Heart left ventricle (tissue), 16 donors: ENCODE measurements at regions not wholly inside any gene's neighbourhood (a gene's known extent, or its start where the extent isn't known, plus 50 kb on each side); places are given as distances from the start of the nearest gene placed in this dataset.

Source experiments
- ATAC-seq, 4 donors: fragments of 200-7000 bp; cut with Tn5 transposase; one replicate each; pipeline ENCODE4 v1.9.1; 2020 to 2022; ENCODE audit warnings: moderate library complexity in 4 of 4, mild to moderate bottlenecking in 3 of 4, moderate number of reproducible peaks in 1 of 4
- DNase-seq, 5 donors: peaks; one replicate each; pipeline ENCODE4 v3.0.0-alpha.2; 2020
- H3K27ac ChIP-seq, 12 donors: fragments of 200-600 bp; sonication (generic) in 4 of 12; one replicate each; pipeline versions ENCODE4 v1.5.0 to v1.8.0; 2016 to 2022; ENCODE audit warnings: mild to moderate bottlenecking in 2 of 12
- H3K27me3 ChIP-seq, 9 donors: fragments of 200-600 bp; sonication (generic) in 2 of 9; one replicate each; pipeline versions ENCODE4 v1.5.1 to v1.8.0; 2016 to 2022; ENCODE audit warnings: mild to moderate bottlenecking in 3 of 9
- H3K36me3 ChIP-seq, 9 donors: fragments of 200-600 bp; sonication (generic) in 2 of 9; one replicate each; pipeline versions ENCODE4 v1.5.0 to v1.8.0; 2018 to 2022; ENCODE audit warnings: mild to moderate bottlenecking in 2 of 9
- H3K4me1 ChIP-seq, 12 donors: fragments of 200-600 bp; sonication (generic) in 4 of 12; one replicate each; pipeline versions ENCODE4 v1.5.0 to v1.8.0; 2016 to 2022; ENCODE audit warnings: mild to moderate bottlenecking in 3 of 12
- H3K4me3 ChIP-seq, 12 donors: fragments of 200-600 bp; sonication (generic) in 4 of 12; one replicate each; pipeline versions ENCODE4 v1.5.0 to v1.8.0; 2017 to 2022; ENCODE audit warnings: mild to moderate bottlenecking in 9 of 12, moderate library complexity in 4 of 12
- H3K9me3 ChIP-seq, 12 donors: fragments of 200-600 bp; sonication (generic) in 4 of 12; one replicate each; pipeline versions ENCODE4 v1.5.0 to v1.8.0; 2016 to 2022; ENCODE audit warnings: mild to moderate bottlenecking in 1 of 12
- CTCF ChIP-seq, 12 donors: fragments of 200-600 bp; sonication (generic) in 4 of 12; IDR thresholded peaks; one replicate each; pipeline versions ENCODE4 v1.5.0 to v1.8.0; 2018 to 2022; ENCODE audit warnings: antibody characterized with exemption in 12 of 12, mild to moderate bottlenecking in 5 of 12
- POLR2A ChIP-seq, 2 donors: fragments of 450-650 bp; IDR thresholded peaks; one replicate each; pipeline ENCODE4 v1.6.1; 2017; ENCODE audit warnings: antibody characterized with exemption in 2 of 2, mild to moderate bottlenecking in 2 of 2, moderate library complexity in 2 of 2
- WGBS, 4 donors: extraction: QIAGEN DNeasy Blood & Tissue Kit in 2 of 4; methylation state at CpG; one replicate each; pipeline versions ENCODE4 v1.1.5 to v1.1.7; 2013 to 2018; 5-methylcytosine and 5-hydroxymethylcytosine counted together
- intact Hi-C, 10 donors: fragments of 100-400 bp; cut with DNase I; formaldehyde crosslinking; loops; one replicate each; pipeline versions ENCODE4 v1.11.1 to v1.14.2; 2022
- donor health status: ischemic (EF 13 %, LVEDD 7.1; RV severe dilation, severe dysfunction).
- donor health status: healthy with polysubstance abuse.
- donor health status: DM: no; HTN: yes; CAD: no.
- donor health status: DM: no; HTN: no; CAD: no.
- donor health status: ischemic (EF 25% LVEDD 6.9; RV normal size, moderate dysfunction).
- donor health status: ischemic (EF 25% LVEDD 5.7; RV mildly dilated, moderate dysfunction).
- donor health status: healthy.
- donor health status: DM: yes; HTN: yes; CAD: no.
- donor health status: ischemic (EF 35%, LVEDD 5.7; RV mildly dilated, moderate dysfunction).
- donor health status: nonischemic (EF 11% LVEDD 7.7; RV severe dilation, severe dysfunction).
- donor health status: DM: yes; HTN: yes; CAD: no.
- donor health status: PGD.
- donor health status: ischemic (EF 29% LVEDD 5.4; RV normal size, mild dysfunction).
- donor health status: nonischemic (EF 23%, LVEDD 6.1; RV moderate dilation, normal function).

- Histone ChIP-seq H3K27ac (no peak overlapping the region), H3K4me1 (no peaks in the 10 kb centered on the region), H3K36me3 (no peaks in the 10 kb centered on the region), H3K27me3 (no peaks in the 10 kb centered on the region), H3K9me3 (peaks cover 0 to 13% (median 0%) of the 10 kb centered on the region in 12 donors), H3K4me3 (no peak overlapping the region)
- intact Hi-C loops, result no loop called here
- WGBS, 4 donors, result 57 to 65% (median 61%) methylated on average over 4 of the region's 4 CpGs
- ATAC-seq, result peak in 3 of 4 donors; percentile 44 to 48 (median 46)
- TF ChIP-seq POLR2A (IDR thresholded peaks at IDR 0.05), result no peak
- no peak for TF ChIP-seq CTCF (IDR thresholded peaks at IDR 0.05)
- peak in 1 of 5 donors; percentile 18 for DNase-seq
Measured at GRCh38 chr6:145119081-145119480, 616.2 kb downstream of the EPM2A start.

GRCh38 chr6:145132709-145133108 is 602.6 kb downstream of the EPM2A start:
- no peak for TF ChIP-seq CTCF (IDR thresholded peaks at IDR 0.05)
- no peak for TF ChIP-seq POLR2A (IDR thresholded peaks at IDR 0.05)
- H3K4me3 ChIP-seq, result no peak overlapping the region
- H3K27ac ChIP-seq, result no peak overlapping the region
- no peak for ATAC-seq
- H3K36me3 ChIP-seq, result no peaks in the 10 kb centered on the region
- H3K4me1 ChIP-seq, result no peaks in the 10 kb centered on the region
- intact Hi-C loops, result loop anchor here in 1 of 10 donors (10.0 kb wide), 1 partner anchor 548 kb away; no protein-coding TSS in a partner anchor
- DNase-seq, result no peak
- H3K27me3 ChIP-seq, result no peaks in the 10 kb centered on the region
- WGBS, 4 donors, result 95 to 97% (median 97%) methylated on average over 2 of the region's 2 CpGs
- peaks cover 0 to 8% (median 0%) of the 10 kb centered on the region in 12 donors for H3K9me3 ChIP-seq

- no peak for TF ChIP-seq POLR2A (IDR thresholded peaks at IDR 0.05)
- TF ChIP-seq CTCF (IDR thresholded peaks at IDR 0.05), result no peak
- H3K9me3 ChIP-seq, result no peaks in the 10 kb centered on the region
- H3K4me1 ChIP-seq, result no peaks in the 10 kb centered on the region
- no peaks in the 10 kb centered on the region for H3K27me3 ChIP-seq
- DNase-seq (no peak), ATAC-seq (no peak)
- H3K4me3 ChIP-seq, result no peak overlapping the region
- no peaks in the 10 kb centered on the region for H3K36me3 ChIP-seq
- intact Hi-C loops, result loop anchor here in 1 of 10 donors (10.0 kb wide), 1 partner anchor 551 kb away; no protein-coding TSS in a partner anchor
- H3K27ac ChIP-seq, result no peak overlapping the region
- WGBS, 4 donors, result 87 to 91% (median 90%) methylated on average over 6 of the region's 6 CpGs
Measured at GRCh38 chr6:145135702-145136101, 599.6 kb downstream of the EPM2A start.

DNA sequence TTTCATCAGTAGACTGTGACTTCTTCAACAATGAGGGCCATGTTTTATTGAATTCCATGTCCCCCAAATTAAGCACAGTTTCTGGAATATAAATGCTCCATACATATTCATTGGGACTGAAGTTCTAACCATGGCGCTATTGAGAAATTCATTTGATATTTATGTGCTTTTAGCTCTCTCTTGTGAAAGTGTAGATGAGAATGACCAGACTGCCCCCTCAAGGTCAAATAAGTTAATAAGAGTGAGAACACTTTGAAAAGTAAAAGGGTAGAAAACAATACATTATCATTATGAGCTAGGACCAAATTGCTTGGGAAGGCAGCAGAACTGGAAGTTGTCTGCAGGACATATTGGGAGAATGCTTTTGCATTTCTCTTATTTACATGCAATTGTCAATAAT is 597.9 kb downstream of the EPM2A start:
- Histone ChIP-seq H3K27me3 (no peaks in the 10 kb centered on the region), H3K36me3 (no peaks in the 10 kb centered on the region), H3K9me3 (no peaks in the 10 kb centered on the region), H3K27ac (no peak overlapping the region), H3K4me1 (no peaks in the 10 kb centered on the region), H3K4me3 (no peak overlapping the region)
- no peak for DNase-seq
- intact Hi-C loops, result loop anchor here in 1 of 10 donors (10.0 kb wide), 1 partner anchor 553 kb away; no protein-coding TSS in a partner anchor
- WGBS, 4 donors, result 62 to 80% (median 69%) methylated on average over 1 of the region's 1 CpG
- TF ChIP-seq POLR2A (IDR thresholded peaks at IDR 0.05) (no peak), CTCF (IDR thresholded peaks at IDR 0.05) (peak in 4 of 12 donors; percentile 16 to 32 (median 24))
- no peak for ATAC-seq
